AG04450 (cell line): ENCODE measurements at regions not wholly inside any gene's neighbourhood (a gene's known extent, or its start where the extent isn't known, plus 50 kb on each side); places are given as distances from the start of the nearest gene placed in this dataset.

Source experiments
- CTCF ChIA-PET: fragments of 300-600, 350-600 bp; formaldehyde crosslinking; extraction: SDS; loops from one replicate; lab custom pipeline; 2022; ENCODE audit warnings: antibody characterized with exemption, inconsistent platforms; lab: Charles Lee
- POLR2A ChIA-PET: fragments of 350-600 bp; formaldehyde crosslinking; extraction: SDS; loops from one replicate; lab custom pipeline; 2021; ENCODE audit warnings: antibody characterized with exemption, inconsistent platforms; lab: Yijun Ruan, JAX
- DNase-seq: peaks from one replicate; pipeline ENCODE4 v3.0.0-alpha.2; 2011; ENCODE audit warnings: low read depth, low spot score
- H3K27ac ChIP-seq: one replicate; pipeline ENCODE4 v1.5.1; 2012; ENCODE audit warnings: low read depth, low read length, control low read depth
- H3K27me3 ChIP-seq: one replicate; pipeline ENCODE4 v1.6.0; 2012; ENCODE audit warnings: low read length; ENCODE audit not compliant: control insufficient read depth, insufficient read depth
- H3K4me3 ChIP-seq: 2 replicates; pipeline ENCODE4 v1.5.1; 2011; ENCODE audit warnings: mild to moderate bottlenecking, low read depth, low read length, control low read depth
- H3K9me3 ChIP-seq: 2 replicates; pipeline ENCODE4 v1.5.1; 2012; ENCODE audit warnings: low read length; ENCODE audit not compliant: control insufficient read depth, insufficient read depth
- CTCF ChIP-seq: IDR thresholded peaks from 2 replicates; pipeline ENCODE4 v1.5.1; 2011; ENCODE audit warnings: low read depth, low read length, control low read depth, inconsistent platforms

DNA sequence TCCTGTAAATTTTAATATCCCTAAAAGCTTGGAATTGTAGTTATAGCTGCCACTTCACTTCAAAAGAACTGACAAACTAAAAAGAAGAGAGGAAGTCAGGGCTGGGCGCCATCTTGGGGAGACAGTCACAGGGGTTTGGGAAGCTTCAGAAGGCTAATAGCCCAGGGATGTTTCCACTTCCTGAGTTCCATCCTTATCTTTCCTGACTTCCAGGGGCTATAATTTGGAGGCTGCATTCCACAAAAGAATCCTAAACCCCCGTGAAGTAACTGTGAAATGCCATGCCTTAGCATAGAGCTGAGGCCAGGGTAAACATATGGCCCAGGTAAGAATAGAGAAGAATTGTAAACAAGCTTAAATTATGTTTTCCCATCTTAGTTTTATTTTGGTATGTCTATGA lies 75.4 kb upstream of the LPAR1 start:
- no peaks in the 10 kb centered on the region for H3K27me3 ChIP-seq
- no peak for TF ChIP-seq CTCF
- POLR2A ChIA-PET, result no interaction called here
- no peak overlapping the region for H3K4me3 ChIP-seq
- no peaks in the 10 kb centered on the region for H3K9me3 ChIP-seq
- no peak overlapping the region for H3K27ac ChIP-seq
- CTCF ChIA-PET, result no interaction called here
- DNase-seq, result no peak

GRCh38 chr9:111110805-111111204 lies 72.5 kb upstream of the LPAR1 start:
- Histone ChIP-seq H3K27me3 (no peaks in the 10 kb centered on the region), H3K4me3 (no peak overlapping the region), H3K9me3 (no peaks in the 10 kb centered on the region), H3K27ac (no peak overlapping the region)
- ChIA-PET POLR2A (no interaction called here), CTCF (no interaction called here)
- DNase-seq, result no peak
- no peak for TF ChIP-seq CTCF

- POLR2A ChIA-PET, result no interaction called here
- CTCF ChIA-PET, result no interaction called here
- peak; percentile 27 for DNase-seq
- TF ChIP-seq CTCF, result no peak
- Histone ChIP-seq H3K27me3 (no peaks in the 10 kb centered on the region), H3K9me3 (no peaks in the 10 kb centered on the region), H3K27ac (no peak overlapping the region), H3K4me3 (no peak overlapping the region)
These were observed 70.7 kb upstream of the LPAR1 start for GRCh38 chr9:111108946-111109345.

DNA sequence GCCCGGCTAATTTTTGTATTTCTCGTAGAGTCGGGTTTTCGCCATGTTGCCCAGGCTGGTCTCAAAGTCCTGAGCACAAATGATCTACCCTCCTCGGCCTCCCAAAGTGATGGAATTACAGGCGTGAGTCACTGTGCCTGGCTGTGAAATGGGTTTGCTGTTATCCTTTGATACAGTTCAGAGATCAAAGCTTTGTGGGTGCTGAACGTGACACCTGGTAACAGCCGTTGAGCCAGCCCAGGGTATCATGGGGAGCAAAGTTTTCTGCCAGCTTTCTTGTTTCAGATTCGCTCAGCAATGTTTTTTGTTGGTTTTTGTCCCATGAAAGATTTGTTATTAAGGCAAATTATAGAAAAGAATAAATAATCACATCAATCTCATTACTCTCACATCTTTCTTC lies 68.9 kb upstream of the LPAR1 start:
- TF ChIP-seq CTCF, result no peak
- CTCF ChIA-PET, result no interaction called here
- POLR2A ChIA-PET, result no interaction called here

DNA sequence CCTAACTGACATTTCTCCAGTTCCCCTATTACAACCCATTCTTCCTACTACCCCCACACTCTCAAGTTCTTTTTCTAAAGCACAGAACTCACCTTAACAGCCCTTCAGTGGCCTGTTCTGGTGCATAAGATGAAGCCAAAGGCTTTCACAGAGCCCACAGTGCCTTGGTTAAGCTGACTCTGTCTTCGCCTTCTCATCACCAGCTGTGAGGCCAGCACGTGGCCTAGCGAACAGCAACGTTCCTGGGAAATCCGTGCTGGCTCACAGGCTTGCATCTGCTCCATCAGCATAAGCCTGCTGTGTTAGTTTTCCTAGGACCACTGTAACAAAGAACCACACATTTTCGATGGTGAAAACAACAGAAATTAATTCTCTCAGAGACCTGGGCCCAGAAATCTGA lies 67.9 kb upstream of the LPAR1 start:
- TF ChIP-seq CTCF, result no peak
- Histone ChIP-seq H3K27me3 (no peaks in the 10 kb centered on the region), H3K27ac (no peak overlapping the region), H3K9me3 (no peaks in the 10 kb centered on the region), H3K4me3 (no peak overlapping the region)
- CTCF ChIA-PET, result no interaction called here
- DNase-seq, result no peak
- POLR2A ChIA-PET, result no interaction called here

More for the DNA sequence above, 68.9 kb upstream of the LPAR1 start:
- Histone ChIP-seq H3K27ac (no peak overlapping the region), H3K9me3 (no peaks in the 10 kb centered on the region), H3K4me3 (no peak overlapping the region), H3K27me3 (no peaks in the 10 kb centered on the region)
- no peak for DNase-seq
